GM18498 (cell line): ENCODE measurements at regions not wholly inside any gene's neighbourhood (a gene's known extent, or its start where the extent isn't known, plus 50 kb on each side); places are given as distances from the start of the nearest gene placed in this dataset.
"Not testable (repeated sequence)": the region's sequence is repeated elsewhere in the genome, so short reads cannot be mapped to it uniquely, and the experiment has no call there.

Experiments
- ATAC-seq: cut with Tn5 transposase; IDR thresholded peaks from one replicate; pipeline ENCODE4 v1.9.1; 2021; ENCODE audit warnings: mild to moderate bottlenecking, moderate library complexity; ENCODE audit not compliant: unreplicated experiment

DNA sequence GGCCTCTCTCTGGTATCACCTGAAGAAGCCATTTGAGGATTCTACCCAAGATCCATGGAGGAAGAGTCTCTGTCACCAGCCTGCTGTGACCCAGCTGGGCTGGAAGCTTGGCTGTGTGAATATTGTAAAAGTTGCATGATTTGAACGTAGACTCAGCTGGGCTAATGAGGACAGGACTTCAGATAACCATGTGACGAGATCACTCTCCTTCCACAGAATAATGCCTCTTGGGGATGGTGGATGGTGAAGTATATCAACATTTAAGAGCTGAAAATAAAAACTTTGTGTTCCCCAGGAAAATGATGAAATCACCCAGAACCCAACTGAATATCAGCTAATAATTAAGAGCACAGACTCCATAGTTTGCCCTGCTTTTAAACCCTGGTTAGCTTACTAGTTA lies 427.9 kb downstream of the CD83 start:
- ATAC-seq, result no peak

DNA sequence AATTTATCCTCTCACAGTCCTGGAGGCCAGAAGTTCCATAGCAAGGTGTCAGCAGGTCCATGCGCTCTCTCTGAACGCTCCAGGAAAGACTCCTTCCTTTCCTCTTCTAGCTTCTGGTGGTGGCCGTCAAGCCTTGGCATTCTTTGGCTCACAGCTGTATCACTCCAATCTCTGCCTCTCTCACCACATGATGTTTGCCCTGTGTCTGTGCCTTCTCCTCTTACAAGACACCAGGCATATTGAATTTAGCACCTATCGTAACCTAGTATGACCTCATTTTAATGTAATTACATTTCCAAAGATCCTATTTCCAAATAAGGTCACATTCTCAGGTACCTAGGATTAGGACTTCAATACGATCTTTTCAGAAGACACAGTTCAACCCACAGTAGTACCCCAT lies 428.5 kb downstream of the CD83 start:
- no peak for ATAC-seq

- ATAC-seq, result no peak
Observed at GRCh38 chr6:14547284-14547998, 429.9 kb downstream of the CD83 start.

GRCh38 chr6:14549304-14549770 lies 431.8 kb downstream of the CD83 start:
- no peak for ATAC-seq

DNA sequence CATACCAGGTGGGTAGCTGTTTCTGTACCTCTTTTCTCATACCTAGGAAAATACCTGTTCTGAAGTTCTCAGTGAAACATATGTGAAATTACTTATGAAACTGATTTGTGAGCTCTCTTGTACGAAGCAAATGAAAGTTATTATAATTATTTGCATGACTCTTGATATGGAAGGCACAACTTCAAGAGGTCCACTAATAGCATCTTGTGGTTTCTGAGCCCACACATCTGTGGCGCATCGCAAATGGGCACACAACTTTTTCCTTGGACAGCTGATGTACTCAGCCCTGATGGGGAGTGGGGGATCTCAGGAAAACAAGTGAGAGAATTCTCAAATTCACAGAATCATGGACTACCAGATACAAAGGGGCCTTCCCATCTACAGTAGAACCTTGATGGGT lies 432.3 kb downstream of the CD83 start:
- ATAC-seq, result no peak

DNA sequence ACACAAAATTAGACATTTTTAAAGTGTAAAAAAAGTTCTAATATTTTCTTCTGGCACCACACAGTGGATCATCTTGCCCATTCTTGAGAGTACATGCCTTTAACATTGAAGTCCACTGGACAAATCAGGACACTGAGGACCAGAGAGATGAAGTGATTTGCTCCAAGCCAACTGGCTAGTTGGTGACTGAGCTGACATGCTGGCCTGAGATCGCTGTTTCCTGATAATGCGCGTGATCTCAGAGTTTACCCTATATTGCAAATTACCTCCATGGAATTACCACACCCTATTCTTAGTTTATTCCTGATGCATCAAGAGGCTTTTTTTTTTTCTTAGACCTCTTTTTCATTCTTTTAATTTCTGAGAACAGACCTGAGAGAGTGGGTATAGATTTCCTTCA lies 432.8 kb downstream of the CD83 start:
- ATAC-seq, result no peak

- ATAC-seq, result no peak
Observed at GRCh38 chr6:14550822-14551221, 433.2 kb downstream of the CD83 start.

DNA sequence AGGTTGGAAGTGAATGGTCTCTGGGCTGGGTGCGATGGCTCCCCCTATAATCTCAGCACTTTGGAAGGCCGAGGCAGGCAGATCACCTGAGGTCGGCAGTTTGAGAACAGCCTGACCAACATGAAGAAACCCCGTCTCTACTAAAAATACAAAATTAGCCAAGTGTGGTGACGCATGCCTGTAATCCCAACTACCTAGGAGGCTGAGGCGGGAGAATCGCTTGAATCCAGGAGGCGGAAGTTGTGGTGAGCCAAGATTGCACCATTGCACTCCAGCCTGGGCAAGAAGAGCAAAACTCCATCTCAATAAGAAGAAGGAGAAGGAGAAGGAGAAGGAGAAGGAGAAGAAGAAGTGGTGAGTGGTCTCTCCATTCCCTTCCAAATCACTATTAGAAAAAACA lies 434.0 kb downstream of the CD83 start:
- ATAC-seq, result not testable (repeated sequence)

DNA sequence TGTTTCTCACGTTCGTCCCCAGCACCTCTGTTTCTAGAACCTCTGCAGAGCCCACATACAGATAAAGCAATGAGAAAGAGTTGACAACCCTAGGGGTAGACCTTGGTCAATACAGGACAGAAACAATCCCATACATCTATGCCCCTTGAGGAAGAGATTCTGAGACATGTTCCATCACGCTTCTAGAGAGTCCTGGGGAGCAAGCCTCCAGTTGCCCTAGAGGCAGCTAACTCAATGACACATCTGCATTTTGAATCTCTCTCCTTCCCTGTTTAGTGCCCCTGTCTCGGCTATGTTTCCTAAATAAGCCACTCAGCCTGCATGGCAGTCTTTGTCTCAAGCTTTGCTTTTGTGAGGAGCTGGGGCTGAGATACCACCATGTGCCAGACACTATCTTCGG lies 435.3 kb downstream of the CD83 start:
- no peak for ATAC-seq

DNA sequence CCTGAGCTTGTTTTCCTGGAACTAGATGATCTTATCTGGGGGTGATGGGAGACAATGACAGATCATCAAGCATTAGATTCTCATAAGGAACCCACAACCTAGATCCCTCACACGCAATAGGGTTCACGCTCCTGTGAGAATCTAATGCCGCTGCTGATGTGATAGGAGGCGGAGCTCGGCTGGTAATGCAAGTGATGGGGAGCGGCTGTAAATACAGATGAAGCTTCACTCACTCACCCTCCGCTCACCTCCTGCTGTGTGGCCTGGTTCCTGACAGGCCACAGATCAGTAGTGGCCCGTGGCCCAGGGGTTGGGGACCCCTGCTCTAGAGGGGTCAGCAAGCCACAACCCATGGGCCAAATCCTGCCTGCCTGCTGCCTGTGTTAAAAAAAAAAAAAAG lies 435.9 kb downstream of the CD83 start:
- ATAC-seq, result no peak

- ATAC-seq, result no peak
Observed at GRCh38 chr6:14555804-14556203, 438.2 kb downstream of the CD83 start.

DNA sequence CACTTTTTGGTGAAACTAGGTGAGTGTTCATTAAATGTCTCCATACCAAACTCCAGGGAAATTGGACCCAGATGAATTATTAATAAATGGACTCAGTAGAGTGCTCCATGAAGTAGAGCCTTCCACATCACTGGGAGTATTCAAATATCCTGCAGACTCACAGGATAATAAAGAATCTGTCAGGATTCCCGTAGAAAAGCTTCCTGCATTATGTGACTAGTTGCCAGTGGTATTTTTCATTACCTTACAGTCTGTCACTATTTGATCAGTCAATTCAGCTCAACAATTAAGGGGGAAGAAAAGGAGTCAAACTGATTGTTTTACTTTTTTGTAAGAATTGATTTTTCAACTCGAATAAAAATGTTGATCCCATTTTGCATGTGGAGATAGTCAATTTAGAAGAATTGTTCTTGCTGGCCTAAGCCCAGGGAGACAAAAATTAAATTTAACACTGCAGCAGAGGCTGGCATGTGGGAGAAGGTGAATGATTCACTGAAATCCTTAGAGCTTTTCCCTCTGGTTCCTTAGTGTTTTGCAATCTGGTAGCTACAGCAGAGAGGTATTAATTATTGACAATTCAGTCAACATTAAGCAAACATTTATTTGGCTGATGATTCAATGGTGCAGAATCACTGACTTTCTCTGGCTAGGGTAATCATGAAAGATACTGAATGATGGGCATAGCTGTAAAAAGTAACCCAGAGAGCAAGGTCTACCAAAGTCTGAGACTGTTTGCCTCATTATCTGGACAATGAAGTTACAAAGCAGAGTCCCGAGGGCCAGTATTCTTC lies 442.4 kb downstream of the CD83 start:
- no peak for ATAC-seq

DNA sequence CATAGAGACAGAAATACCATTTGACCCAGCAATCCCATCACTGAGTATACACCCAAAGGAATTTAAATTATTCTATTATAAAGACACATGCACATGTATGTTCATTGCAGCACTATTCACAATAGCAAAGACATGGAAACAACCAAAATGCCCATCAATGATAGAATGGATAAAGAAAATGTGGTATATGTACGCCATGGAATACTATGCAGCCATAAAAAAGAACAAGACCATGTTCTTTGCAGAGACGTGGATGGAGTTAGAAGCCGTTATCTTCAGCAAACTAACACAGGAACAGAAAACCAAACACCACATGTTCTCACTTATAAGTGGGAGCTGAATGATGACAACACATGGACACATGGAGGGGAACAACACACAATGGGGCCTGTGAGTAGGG lies 444.0 kb downstream of the CD83 start:
- ATAC-seq, result not testable (repeated sequence)

- no peak for ATAC-seq
Observed at GRCh38 chr6:14567842-14568241, 450.3 kb downstream of the CD83 start.

GRCh38 chr6:14569394-14569793 lies 451.8 kb downstream of the CD83 start:
- ATAC-seq, result no peak

DNA sequence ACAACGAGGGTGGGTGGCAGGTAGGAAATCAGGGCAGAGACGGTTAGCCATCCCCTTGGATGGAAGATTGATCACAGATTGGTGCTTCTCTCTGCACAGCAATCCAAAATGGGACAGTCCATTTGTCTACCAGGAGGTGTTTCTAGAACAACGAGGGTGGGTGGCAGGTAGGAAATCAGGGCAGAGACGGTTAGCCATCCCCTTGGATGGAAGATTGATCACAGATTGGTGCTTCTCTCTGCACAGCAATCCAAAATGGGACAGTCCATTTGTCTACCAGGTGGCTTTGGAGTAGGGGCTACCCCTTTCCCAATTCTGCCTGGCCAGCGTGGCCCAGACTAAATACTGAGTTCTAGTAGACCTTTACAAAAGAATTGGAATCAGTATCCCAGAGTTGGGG lies 452.3 kb downstream of the CD83 start:
- not testable (repeated sequence) for ATAC-seq

GRCh38 chr6:14571001-14571400 lies 453.4 kb downstream of the CD83 start:
- no peak for ATAC-seq

DNA sequence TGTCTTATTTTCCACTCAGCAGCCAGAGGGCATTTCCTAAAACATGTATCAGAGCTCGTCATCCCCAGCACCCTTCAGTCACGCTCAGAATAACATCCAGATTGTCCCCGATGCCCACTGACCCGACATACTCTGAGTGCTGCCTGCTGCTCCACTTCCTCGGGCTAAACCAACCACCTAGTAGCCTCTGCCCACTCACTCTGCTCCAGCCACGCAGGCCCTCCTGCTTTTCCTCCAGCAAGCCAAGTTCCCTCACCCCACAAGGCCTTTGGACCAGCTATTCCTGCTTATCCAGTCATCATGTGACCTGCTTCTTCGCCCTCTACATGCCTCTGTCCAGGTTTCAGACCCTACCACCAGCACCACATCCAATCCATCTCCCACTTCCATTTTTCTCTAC lies 454.2 kb downstream of the CD83 start:
- ATAC-seq, result no peak

GRCh38 chr6:14573267-14573666 lies 455.7 kb downstream of the CD83 start:
- ATAC-seq, result no peak

DNA sequence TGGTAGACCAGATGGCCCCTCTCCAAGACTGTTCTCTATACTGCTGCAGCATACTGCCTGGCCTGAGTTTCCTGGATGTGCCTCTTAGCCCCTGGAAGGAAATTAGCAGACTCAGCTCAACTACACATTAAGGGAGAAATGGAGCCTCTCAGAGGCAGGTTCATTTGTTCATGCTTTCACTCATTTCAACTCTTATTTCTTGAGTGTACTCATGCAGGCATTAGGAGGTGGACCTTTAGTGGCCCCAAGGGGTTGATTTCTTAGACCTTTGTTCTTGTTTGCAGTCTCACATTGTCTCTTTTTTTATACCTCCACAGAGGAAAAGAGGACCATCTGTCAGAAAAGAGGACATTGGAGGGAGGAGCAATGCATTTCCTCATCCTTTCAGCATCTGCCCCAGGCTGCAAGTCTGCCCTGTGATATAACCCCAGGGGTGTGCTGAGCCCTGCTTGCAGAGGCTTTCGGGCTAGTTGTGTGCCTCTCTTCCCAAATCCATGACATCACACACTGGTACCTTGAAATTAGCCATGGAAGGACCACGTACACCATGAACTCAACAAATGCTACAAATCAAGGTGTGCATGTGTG lies 456.2 kb downstream of the CD83 start:
- no peak for ATAC-seq

DNA sequence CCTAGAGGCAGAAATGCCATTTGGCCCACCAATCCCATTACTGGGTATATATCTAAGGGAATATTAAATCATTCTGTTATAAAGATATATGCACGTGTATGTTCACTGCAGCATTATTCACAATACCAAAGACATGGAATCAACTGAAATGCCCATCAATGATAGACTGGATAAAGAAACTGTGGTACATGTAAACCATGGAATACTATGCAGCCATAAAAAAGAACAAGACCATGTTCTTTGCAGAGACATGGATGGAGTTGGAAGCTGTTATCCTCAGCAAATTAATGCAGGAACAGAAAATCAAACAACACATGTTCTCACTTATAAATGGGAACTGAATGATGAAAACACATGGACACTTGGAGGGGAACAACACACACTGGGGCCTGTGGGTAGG lies 458.4 kb downstream of the CD83 start:
- ATAC-seq, result no peak

- no peak for ATAC-seq
Observed at GRCh38 chr6:14578994-14579393, 461.4 kb downstream of the CD83 start.
